HG02763 (cell line): ENCODE measurements at regions not wholly inside any gene's neighbourhood (a gene's known extent, or its start where the extent isn't known, plus 50 kb on each side); places are given as distances from the start of the nearest gene placed in this dataset.
"Not testable (repeated sequence)": the region's sequence is repeated elsewhere in the genome, so short reads cannot be mapped to it uniquely, and the experiment has no call there.

Experiments
- ATAC-seq: cut with Tn5 transposase; IDR thresholded peaks from one replicate; pipeline ENCODE4 v1.9.1; 2021; ENCODE audit warnings: mild to moderate bottlenecking, moderate library complexity; ENCODE audit not compliant: unreplicated experiment

GRCh38 chr2:65626831-65627230, 194.4 kb upstream of the SPRED2 start:
- ATAC-seq = no peak

- no peak for ATAC-seq
These were observed 193.6 kb upstream of the SPRED2 start for GRCh38 chr2:65625982-65626381.

- no peak for ATAC-seq
These were observed 190.6 kb upstream of the SPRED2 start for GRCh38 chr2:65622951-65623535.

- ATAC-seq = no peak
These were observed 190.1 kb upstream of the SPRED2 start for GRCh38 chr2:65622499-65622898.

- no peak for ATAC-seq
These were observed 188.1 kb upstream of the SPRED2 start for GRCh38 chr2:65620524-65620923.

DNA sequence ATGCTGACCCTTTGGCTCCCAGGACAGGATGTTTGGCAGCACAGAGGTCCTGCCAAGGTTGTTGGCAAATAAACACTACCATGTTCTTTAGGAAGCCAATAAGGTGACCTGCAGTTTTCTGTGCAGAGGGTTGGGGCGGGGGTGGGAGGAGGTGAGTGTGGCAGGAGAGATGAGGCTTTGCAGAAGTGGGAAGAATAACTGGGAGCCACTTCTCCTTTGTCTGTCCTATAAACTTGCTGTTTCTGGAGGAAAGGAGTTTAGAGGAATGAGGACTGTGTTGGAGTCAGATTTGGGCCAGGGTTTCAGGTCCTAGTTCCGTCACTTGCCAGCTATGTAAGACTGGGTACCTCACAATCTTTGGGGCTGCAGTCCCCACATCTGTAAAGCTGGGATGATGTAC, 187.6 kb upstream of the SPRED2 start:
- ATAC-seq = no peak

DNA sequence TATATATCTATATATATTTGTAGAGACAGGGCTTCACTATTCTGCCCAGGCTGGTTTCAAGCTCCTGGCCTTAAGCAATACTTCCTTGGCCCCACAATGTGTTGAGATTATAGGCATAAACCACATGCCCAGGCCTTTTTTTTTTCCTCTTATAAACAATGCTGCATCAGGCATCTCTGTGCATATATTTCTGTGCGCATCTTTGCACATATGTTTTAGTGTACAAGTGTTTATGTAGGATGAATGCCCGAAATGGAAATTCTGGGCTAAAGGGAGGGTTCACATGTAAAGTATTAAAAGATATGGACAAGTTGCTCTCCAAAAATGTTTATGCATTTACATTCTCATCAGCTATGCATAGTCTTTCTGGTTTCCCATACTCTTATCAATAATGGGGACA, 183.2 kb upstream of the SPRED2 start:
- no peak for ATAC-seq

DNA sequence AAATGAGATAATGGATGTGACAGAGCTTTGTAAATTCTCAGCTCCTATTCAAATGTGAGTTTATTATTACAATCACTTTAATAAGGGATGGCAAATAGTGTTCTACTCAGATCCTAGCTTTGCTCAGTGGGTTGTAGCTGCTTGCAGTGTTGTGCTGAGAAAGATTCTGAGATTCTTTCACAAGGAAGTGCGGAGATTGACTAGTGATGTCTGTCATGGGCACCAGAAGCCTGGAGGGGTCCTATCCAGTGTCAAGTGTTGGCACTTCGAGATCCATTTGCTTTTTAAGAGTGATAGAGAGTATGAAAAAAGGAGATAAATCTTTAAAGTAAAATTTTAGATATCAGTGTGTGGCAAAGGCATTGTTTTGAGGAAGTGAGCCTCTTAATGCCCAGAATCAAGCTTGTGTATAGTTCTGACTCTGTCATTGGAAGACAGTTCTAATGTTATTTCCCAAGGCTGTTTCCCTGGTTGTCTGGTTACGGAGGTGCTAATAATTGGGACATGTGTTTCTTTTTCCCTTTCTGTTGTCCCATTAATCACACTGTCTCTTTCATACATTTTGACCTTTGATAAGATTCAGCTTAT, 181.7 kb upstream of the SPRED2 start:
- ATAC-seq = no peak

DNA sequence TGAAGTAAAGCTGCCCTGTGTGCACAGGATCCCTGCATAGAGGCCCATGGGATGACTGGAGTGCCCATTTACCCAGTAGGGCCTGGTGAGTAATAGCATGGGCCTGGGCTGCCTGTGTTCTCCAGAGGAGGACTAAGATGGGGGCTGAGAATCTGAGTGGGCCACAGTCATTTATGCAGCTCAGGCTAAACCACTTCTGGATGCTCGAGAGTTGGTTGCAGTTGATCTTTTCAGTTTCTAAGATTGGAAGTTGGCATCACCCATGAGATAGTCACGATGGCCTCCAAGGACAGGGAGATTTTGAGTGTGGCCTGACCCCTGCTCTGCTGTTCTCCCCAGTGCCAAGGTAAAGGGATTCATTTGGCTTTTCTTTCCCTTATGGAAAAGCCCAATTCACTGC, 179.1 kb upstream of the SPRED2 start:
- no peak for ATAC-seq

GRCh38 chr2:65608916-65609315, 176.5 kb upstream of the SPRED2 start:
- no peak for ATAC-seq

DNA sequence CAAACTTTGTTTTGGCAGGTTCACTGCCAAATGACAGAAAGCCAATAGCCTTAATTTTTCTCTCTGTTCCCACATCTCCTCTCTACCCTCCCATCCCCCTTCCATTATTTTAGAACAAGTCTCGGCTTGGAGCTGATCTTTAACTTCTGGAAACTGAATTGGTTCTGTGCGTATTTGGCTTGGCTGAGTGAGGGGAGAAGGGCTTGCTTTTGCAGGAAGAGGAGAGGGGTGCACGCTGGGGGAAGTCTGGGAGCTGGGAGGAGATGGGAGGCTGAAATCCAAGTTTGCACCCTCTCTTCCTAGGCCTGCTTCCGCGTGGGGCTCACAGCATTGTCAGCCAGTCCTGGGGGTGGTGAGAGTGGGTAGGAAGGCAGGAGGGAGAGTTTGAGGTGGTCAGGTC, 176.1 kb upstream of the SPRED2 start:
- ATAC-seq = no peak

- no peak for ATAC-seq
These were observed 175.4 kb upstream of the SPRED2 start for GRCh38 chr2:65607662-65608305.

GRCh38 chr2:65605743-65606058, 173.3 kb upstream of the SPRED2 start:
- ATAC-seq = peak; percentile 34

DNA sequence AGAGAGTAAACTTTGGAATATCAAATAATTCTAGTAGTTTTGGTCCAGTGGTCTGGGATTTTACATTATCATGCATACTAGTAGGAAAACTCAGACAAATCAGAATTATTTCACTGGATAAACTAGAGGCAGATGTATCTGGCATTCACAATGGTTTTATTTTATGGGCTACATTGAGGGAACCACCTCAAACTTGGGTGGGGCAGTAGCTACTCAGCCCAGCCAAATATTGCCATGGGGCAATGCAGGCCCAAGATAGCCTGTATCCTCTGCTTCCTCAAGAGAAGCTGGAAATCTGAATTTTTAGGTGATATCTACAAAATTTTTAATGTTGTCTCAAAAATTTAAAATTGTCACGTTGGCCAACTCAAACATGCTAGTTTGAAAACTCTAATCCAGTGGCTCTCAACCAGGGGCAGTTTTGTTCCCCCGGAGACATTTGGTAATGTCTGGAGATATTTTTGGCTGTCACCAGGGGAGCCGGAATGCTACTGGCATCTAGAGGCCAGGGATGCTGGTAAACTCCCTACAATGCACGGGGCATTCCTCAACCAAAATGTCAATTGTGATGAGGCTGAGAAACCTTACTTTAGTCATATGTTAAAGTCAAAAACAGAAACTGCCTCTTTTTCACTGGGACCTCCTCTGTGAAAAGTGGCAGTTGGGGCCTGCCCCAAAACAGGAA, 172.8 kb upstream of the SPRED2 start:
- no peak for ATAC-seq

DNA sequence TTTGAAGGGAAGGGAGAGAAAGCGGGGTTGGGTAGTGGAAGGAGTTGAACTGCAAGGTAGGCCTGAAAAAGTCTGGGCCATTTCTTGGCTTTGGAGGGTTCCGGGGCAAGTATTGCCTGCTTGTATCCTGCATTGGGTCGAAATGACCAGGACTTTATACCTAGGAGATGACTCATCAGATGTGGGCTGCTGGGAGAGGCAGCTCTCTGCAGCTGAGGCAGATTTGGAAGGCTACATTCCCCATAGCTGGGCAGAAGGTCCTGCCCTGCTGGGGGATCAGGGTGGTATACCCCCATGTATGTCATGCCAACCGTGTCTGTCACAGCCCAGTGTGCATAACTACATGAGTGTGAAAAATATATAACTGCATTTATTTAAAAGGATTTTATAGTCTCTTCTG, 171.8 kb upstream of the SPRED2 start:
- ATAC-seq = no peak

DNA sequence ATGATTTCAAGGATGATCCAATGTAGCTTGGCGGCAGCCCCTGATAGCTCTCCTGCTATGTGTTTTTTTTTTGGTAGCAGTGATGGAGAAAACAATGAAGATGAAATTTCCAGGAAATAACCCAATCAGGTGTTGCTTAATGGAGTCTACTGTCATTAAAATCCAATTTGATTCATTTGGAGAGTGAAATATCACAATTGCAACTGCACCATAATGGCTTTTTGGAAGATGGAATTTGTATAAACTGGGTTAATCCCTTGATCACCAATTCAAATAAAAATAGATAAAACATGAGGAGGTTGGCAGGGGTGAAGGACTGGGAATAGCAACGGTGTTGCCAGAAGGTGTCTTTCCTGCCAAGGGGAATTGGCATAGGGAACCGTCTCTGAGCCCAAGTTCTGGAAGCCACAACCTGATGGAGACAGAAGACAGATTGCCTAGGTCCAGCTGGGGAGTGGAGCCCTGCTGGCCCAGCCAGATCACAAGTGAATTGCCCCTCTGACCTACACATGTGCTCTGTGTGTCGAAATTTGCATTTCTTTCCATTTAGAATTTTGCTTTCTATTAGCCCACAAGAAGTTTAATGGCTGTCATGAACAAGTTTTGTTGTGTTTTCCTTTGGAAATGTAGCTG, 170.3 kb upstream of the SPRED2 start:
- ATAC-seq = no peak

DNA sequence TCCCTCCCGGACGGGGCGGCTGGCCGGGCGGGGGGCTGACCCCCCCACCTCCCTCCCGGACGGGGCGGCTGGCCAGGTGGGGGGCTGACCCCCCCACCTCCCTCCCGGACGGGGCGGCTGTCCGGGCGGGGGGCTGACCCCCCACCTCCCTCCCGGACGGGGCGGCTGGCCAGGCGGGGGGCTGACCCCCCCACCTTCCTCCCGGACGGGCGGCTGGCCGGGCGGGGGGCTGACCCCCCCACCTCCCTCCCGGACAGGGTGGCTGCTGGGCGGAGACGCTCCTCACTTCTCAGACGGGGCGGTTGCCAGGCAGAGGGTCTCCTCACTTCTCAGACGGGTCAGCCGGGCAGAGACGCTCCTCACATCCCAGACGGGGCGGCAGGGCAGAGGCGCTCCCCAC, 168.5 kb upstream of the SPRED2 start:
- ATAC-seq = not testable (repeated sequence)

- ATAC-seq = not testable (repeated sequence)
These were observed 168.0 kb upstream of the SPRED2 start for GRCh38 chr2:65600351-65600750.

DNA sequence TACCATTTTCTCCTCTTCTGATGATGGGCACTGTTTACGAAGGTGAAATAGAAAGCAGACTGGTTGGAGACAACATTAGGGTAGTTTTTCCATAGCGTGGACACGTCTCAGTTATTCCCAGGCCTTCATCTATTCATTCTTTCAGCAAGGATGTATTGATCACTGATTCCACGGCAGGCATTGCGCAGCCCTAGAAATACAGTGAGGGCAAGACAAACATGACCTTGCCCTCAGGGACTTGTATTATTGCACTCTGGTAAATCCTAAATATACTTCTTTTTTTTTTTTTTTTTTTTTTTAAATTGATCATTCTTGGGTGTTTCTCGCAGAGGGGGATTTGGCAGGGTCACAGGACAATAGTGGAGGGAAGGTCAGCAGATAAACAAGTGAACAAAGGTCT, 167.3 kb upstream of the SPRED2 start:
- ATAC-seq = no peak

DNA sequence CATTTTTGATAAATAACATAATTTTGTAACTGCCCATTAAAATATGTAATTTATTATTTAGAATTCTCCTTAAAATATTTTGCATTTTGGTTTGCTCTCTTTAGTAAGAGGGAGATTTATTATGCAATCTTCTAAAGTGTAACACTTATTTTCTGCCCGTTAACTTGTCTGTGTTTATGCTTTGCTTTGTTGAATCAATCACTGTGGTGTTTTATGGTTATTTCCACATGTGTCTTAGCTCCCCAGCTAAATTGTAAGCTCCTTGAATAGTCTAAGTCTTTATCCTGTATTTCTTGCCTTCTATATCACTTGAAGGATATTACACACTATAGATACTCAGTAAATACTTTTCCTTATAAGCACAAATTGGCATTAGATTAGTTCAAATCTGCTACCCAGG, 166.6 kb upstream of the SPRED2 start:
- ATAC-seq = no peak

DNA sequence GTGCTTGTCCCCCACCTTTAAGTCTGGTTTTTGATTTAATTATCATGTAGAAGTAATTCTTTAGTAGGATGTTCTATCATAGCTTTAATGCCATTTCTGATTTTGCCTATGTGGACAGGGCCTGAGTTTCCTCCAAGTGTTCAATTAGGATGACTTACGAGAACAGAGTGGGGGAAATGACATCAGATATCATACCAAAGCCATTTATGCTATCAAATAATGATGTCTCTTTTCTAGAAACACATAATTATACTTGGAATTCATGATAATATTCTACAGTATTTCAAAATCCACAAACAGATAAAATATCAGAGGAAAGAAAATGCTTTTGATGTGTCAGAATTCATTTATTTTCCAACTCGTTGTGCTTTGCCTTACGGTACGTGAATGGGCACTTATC, 165.9 kb upstream of the SPRED2 start:
- ATAC-seq = no peak

DNA sequence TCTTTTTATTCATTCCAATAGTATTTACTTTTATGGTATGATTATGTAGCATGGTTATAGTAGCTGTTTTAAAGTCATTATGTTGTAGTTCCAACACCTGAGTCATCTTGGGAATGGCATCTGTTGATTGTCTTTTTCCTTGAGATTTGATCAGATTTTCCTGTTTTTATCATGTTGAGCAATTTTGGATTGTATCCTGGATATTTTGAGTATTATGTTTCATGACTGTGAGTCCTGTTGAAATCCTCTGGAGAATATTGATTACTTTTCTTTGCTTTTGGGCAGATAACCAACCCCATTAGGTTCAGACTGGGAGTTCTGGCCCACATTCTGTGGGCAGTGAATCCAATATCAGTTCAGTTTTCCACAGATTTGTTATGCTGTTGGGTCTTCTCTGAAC, 163.2 kb upstream of the SPRED2 start:
- ATAC-seq = no peak
